GM23338 (cell line): ENCODE measurements at regions not wholly inside any gene's neighbourhood (a gene's known extent, or its start where the extent isn't known, plus 50 kb on each side); places are given as distances from the start of the nearest gene placed in this dataset.

Experiments used
- ATAC-seq: fragments of 200-7000 bp; cut with Tn5 transposase; 3 replicates; pipeline ENCODE4 v1.9.1; 2020
- DNase-seq: peaks from one replicate; pipeline ENCODE4 v3.0.0-alpha.2; 2015; ENCODE audit warnings: low spot score
- H2AFZ ChIP-seq: fragments of 200-600 bp; sonication (generic); 2 replicates; pipeline ENCODE4 v1.8.0; 2016; ENCODE audit warnings: antibody characterized with exemption, mild to moderate bottlenecking, moderate library complexity
- H3F3A ChIP-seq: fragments of 200-600 bp; sonication (generic); replicated peaks from 2 replicates; pipeline ENCODE4 v1.8.0; 2017; ENCODE audit warnings: antibody characterized with exemption, mixed run types, low read depth
- H3K27ac ChIP-seq: fragments of 200-600 bp; sonication (generic); 2 replicates; pipeline ENCODE4 v1.6.1; 2016; ENCODE audit warnings: low read depth
- H3K27me3 ChIP-seq: fragments of 200-600 bp; sonication (generic); 2 replicates; pipeline ENCODE4 v1.8.0; 2016; ENCODE audit warnings: mild to moderate bottlenecking, mixed run types, moderate library complexity; ENCODE audit not compliant: insufficient read depth
- H3K36me3 ChIP-seq: fragments of 200-600 bp; sonication (generic); 2 replicates; pipeline ENCODE4 v1.8.0; 2016; ENCODE audit warnings: mild to moderate bottlenecking; ENCODE audit not compliant: insufficient read depth
- H3K4me1 ChIP-seq: fragments of 200-600 bp; sonication (generic); 2 replicates; pipeline ENCODE4 v1.8.0; 2016; ENCODE audit warnings: mild to moderate bottlenecking, moderate library complexity; ENCODE audit not compliant: insufficient read depth
- H3K4me2 ChIP-seq: fragments of 200-600 bp; sonication (generic); 2 replicates; pipeline ENCODE4 v1.7.1; 2017; ENCODE audit warnings: mixed run types
- H3K4me3 ChIP-seq: fragments of 200-600 bp; sonication (generic); 2 replicates; pipeline ENCODE4 v1.6.1; 2016; ENCODE audit warnings: mixed run types
- H3K79me2 ChIP-seq: fragments of 200-600 bp; sonication (generic); replicated peaks from 2 replicates; pipeline ENCODE4 v1.8.0; 2017; ENCODE audit warnings: mild to moderate bottlenecking; ENCODE audit not compliant: insufficient read depth
- H3K9me2 ChIP-seq: fragments of 200-600 bp; sonication (generic); 2 replicates; pipeline ENCODE4 v1.8.0; 2017; ENCODE audit not compliant: insufficient read depth
- H4K20me1 ChIP-seq: fragments of 200-600 bp; sonication (generic); replicated peaks from 2 replicates; pipeline ENCODE4 v1.8.0; 2017; ENCODE audit warnings: mild to moderate bottlenecking; ENCODE audit not compliant: insufficient read depth
- H3K27ac Mint-ChIP-seq: 2 replicates; pipeline ENCODE4 v1.8.0; 2020; ENCODE audit warnings: inconsistent platforms, mild to moderate bottlenecking, moderate library complexity, mixed read lengths
- H3K27me3 Mint-ChIP-seq: 3 replicates; pipeline ENCODE4 v1.8.0; 2022; ENCODE audit warnings: low read depth, mild to moderate bottlenecking, moderate library complexity, mixed read lengths, inconsistent platforms; ENCODE audit not compliant: insufficient read depth, poor library complexity
- H3K36me3 Mint-ChIP-seq: 3 replicates; pipeline ENCODE4 v1.8.0; 2021; ENCODE audit warnings: low read depth, mild to moderate bottlenecking, inconsistent platforms, moderate library complexity, mixed read lengths
- H3K4me1 Mint-ChIP-seq: 3 replicates; pipeline ENCODE4 v1.8.0; 2020; ENCODE audit warnings: mild to moderate bottlenecking, inconsistent platforms, mixed read lengths
- H3K4me3 Mint-ChIP-seq: 3 replicates; pipeline ENCODE4 v1.8.0; 2021; ENCODE audit warnings: moderate library complexity, mild to moderate bottlenecking, inconsistent platforms, mixed read lengths
- H3K9me3 Mint-ChIP-seq: 3 replicates; pipeline ENCODE4 v1.8.0; 2020; ENCODE audit warnings: moderate library complexity, mild to moderate bottlenecking, inconsistent platforms, mixed read lengths
- CREB1 ChIP-seq: fragments of 250-450 bp; sonication (Bioruptor Pico); IDR thresholded peaks from 2 replicates; pipeline ENCODE4 v1.5.0; 2020; ENCODE audit warnings: low read depth, mild to moderate bottlenecking, moderate library complexity
- ETS1 ChIP-seq: IDR thresholded peaks from 2 replicates; pipeline ENCODE4 v1.6.1; 2016; ENCODE audit warnings: antibody characterized with exemption
- JUNB ChIP-seq: IDR thresholded peaks from one replicate; pipeline ENCODE4 v1.6.1; 2016; ENCODE audit warnings: antibody characterized with exemption; ENCODE audit not compliant: unreplicated experiment
- ZNF114 ChIP-seq: fragments of 250-450 bp; sonication (Bioruptor Pico); IDR thresholded peaks from 2 replicates; pipeline ENCODE4 v1.5.0; 2020; ENCODE audit warnings: mild to moderate bottlenecking, moderate library complexity
- ZNF331 ChIP-seq: fragments of 250-450 bp; sonication (Bioruptor Pico); IDR thresholded peaks from 2 replicates; pipeline ENCODE4 v1.5.0; 2020; ENCODE audit warnings: low read depth, mild to moderate bottlenecking, moderate library complexity
- ZNF462 ChIP-seq: fragments of 250-450 bp; sonication (Bioruptor Pico); IDR thresholded peaks from 2 replicates; pipeline ENCODE4 v1.5.0; 2020; ENCODE audit warnings: mild to moderate bottlenecking, moderate library complexity

GRCh38 chr10:131431533-131431932 is 120.0 kb upstream of the TCERG1L start:
- Histone ChIP-seq H3K27ac (no peak overlapping the region), H4K20me1 (no peaks in the 10 kb centered on the region), H3K9me2 (no peaks in the 10 kb centered on the region), H3K27me3 (no peaks in the 10 kb centered on the region), H3K36me3 (no peaks in the 10 kb centered on the region), H3K4me2 (no peak overlapping the region), H2AFZ (no peak overlapping the region), H3K79me2 (no peaks in the 10 kb centered on the region), H3F3A (no peaks in the 10 kb centered on the region), H3K4me1 (no peaks in the 10 kb centered on the region), H3K4me3 (no peak overlapping the region)
- Mint-ChIP-seq H3K4me1 (no peaks in the 10 kb centered on the region), H3K27ac (no peak overlapping the region), H3K27me3 (peaks cover 3% of the 10 kb centered on the region), H3K4me3 (no peak overlapping the region), H3K9me3 (peaks cover 95% of the 10 kb centered on the region), H3K36me3 (peaks cover 26% of the 10 kb centered on the region; the same call in 2 of the 3 replicates)
- ATAC-seq: no peak
- TF ChIP-seq ZNF114 (CRISPR knock-in tag): no peak
- no peak for TF ChIP-seq CREB1 (CRISPR knock-in tag)
- no peak for TF ChIP-seq JUNB
- TF ChIP-seq ETS1: no peak
- no peak for TF ChIP-seq ZNF462 (CRISPR knock-in tag)
- no peak for TF ChIP-seq ZNF331 (CRISPR knock-in tag)
- no peak for DNase-seq
